CD4-positive, CD25-positive, alpha-beta regulatory T cell (primary cell): ENCODE measurements at regions not wholly inside any gene's neighbourhood (a gene's known extent, or its start where the extent isn't known, plus 50 kb on each side); places are given as distances from the start of the nearest gene placed in this dataset.

Source experiments
- ATAC-seq, 2 donors: fragments of 150-1000 bp; cut with Tn5 transposase; one replicate each; pipeline ENCODE4 v1.10.0; 2021; ENCODE audit warnings: low read depth in 2 of 2, moderate number of reproducible peaks in 2 of 2, moderate library complexity in 1 of 2
- DNase-seq, 3 donors: peaks; one replicate each; pipeline versions ENCODE4 v3.0.0 to v3.0.0-alpha.2; 2012 to 2022; ENCODE audit warnings: mixed read lengths in 1 of 3
- H3K27ac ChIP-seq: one replicate; pipeline ENCODE4 v1.7.0; 2013; ENCODE audit warnings: mild to moderate bottlenecking, low read length; ENCODE audit not compliant: insufficient read depth, poor library complexity, severe bottlenecking
- H3K27me3 ChIP-seq: one replicate; pipeline ENCODE4 v1.7.0; 2013; ENCODE audit warnings: low read length; ENCODE audit not compliant: control insufficient read depth, insufficient read depth
- H3K36me3 ChIP-seq: one replicate; pipeline ENCODE4 v1.7.0; 2013; ENCODE audit warnings: mild to moderate bottlenecking, low read length, moderate library complexity; ENCODE audit not compliant: control insufficient read depth, insufficient read depth
- H3K4me1 ChIP-seq: 2 replicates; pipeline ENCODE4 v1.7.0; 2013; ENCODE audit warnings: mild to moderate bottlenecking, low read length; ENCODE audit not compliant: insufficient read depth, control insufficient read depth, poor library complexity, severe bottlenecking
- H3K4me3 ChIP-seq: one replicate; pipeline ENCODE4 v1.7.0; 2013; ENCODE audit warnings: low read depth, mild to moderate bottlenecking, low read length, moderate library complexity
- H3K9me3 ChIP-seq, 2 experiments: 1 replicate in 1 of 2; 2 replicates in 1 of 2; pipeline ENCODE4 v1.7.0; 2013; ENCODE audit warnings: low read length in 2 of 2, mild to moderate bottlenecking in 1 of 2, moderate library complexity in 1 of 2; ENCODE audit not compliant: control insufficient read depth in 2 of 2
- H3K27ac Mint-ChIP-seq, 3 donors: one replicate each; pipeline ENCODE4 v1.8.0; 2020 to 2022; ENCODE audit warnings: mild to moderate bottlenecking in 3 of 3, mixed read lengths in 3 of 3, moderate library complexity in 2 of 3
- H3K27me3 Mint-ChIP-seq: one replicate; pipeline ENCODE4 v1.8.0; 2022; ENCODE audit warnings: mild to moderate bottlenecking, mixed read lengths
- H3K36me3 Mint-ChIP-seq: one replicate; pipeline ENCODE4 v1.8.0; 2020; ENCODE audit warnings: mixed read lengths
- H3K4me1 Mint-ChIP-seq, 4 donors: one replicate each; pipeline ENCODE4 v1.8.0; 2020 to 2022; ENCODE audit warnings: mixed read lengths in 4 of 4, mild to moderate bottlenecking in 1 of 4
- H3K4me3 Mint-ChIP-seq, 4 donors: one replicate each; pipeline ENCODE4 v1.8.0; 2020 to 2022; ENCODE audit warnings: mild to moderate bottlenecking in 4 of 4, mixed read lengths in 4 of 4, moderate library complexity in 3 of 4
- H3K9me3 Mint-ChIP-seq, 7 donors: one replicate each; pipeline ENCODE4 v1.8.0; 2020 to 2022; ENCODE audit warnings: mixed read lengths in 7 of 7, mild to moderate bottlenecking in 3 of 7, moderate library complexity in 2 of 7

GRCh38 chr18:37665346-37665745 lies 99.7 kb upstream of the CELF4 start:
- Mint-ChIP-seq H3K4me1 (no peaks in the 10 kb centered on the region), H3K36me3 (no peaks in the 10 kb centered on the region), H3K27ac (no peak overlapping the region), H3K27me3 (no peaks in the 10 kb centered on the region), H3K9me3 (peaks cover 0 to 7% (median 1%) of the 10 kb centered on the region in 7 donors), H3K4me3 (no peak overlapping the region)
- H3K27me3 ChIP-seq: no peaks in the 10 kb centered on the region
- H3K4me1 ChIP-seq: no peaks in the 10 kb centered on the region
- ATAC-seq (no peak), DNase-seq (no peak)
- H3K36me3 ChIP-seq: no peaks in the 10 kb centered on the region
- H3K4me3 ChIP-seq: no peak overlapping the region
- no peak overlapping the region for H3K27ac ChIP-seq
- H3K9me3 ChIP-seq: no peaks in the 10 kb centered on the region

DNA sequence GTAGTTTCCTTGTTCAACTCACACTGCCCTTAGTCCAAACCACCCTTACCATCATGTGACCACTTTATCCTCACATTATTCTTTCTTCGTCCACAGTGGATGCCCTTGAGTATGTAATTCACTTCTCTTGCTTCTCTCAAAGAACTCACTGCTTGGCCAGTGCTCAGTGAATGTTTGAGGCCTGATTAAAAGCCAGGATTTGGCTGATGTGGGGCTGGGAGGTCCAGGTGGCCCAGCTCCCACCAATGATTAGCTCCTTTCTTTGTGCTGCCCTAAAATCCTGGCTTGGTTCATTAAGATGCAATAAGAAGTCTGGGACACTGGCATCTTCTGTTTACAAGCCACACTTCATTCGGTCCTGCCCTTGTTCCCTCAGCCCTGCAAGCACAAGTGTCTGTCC lies 97.8 kb upstream of the CELF4 start:
- Histone ChIP-seq H3K27ac (no peak overlapping the region), H3K4me3 (no peak overlapping the region), H3K4me1 (no peaks in the 10 kb centered on the region), H3K36me3 (no peaks in the 10 kb centered on the region), H3K27me3 (no peaks in the 10 kb centered on the region), H3K9me3 (no peaks in the 10 kb centered on the region)
- Mint-ChIP-seq H3K27ac (no peak overlapping the region), H3K9me3 (peaks cover 0 to 9% (median 2%) of the 10 kb centered on the region in 7 donors), H3K4me3 (no peak overlapping the region), H3K36me3 (no peaks in the 10 kb centered on the region), H3K27me3 (no peaks in the 10 kb centered on the region), H3K4me1 (no peaks in the 10 kb centered on the region)
- ATAC-seq: no peak
- DNase-seq: no peak

DNA sequence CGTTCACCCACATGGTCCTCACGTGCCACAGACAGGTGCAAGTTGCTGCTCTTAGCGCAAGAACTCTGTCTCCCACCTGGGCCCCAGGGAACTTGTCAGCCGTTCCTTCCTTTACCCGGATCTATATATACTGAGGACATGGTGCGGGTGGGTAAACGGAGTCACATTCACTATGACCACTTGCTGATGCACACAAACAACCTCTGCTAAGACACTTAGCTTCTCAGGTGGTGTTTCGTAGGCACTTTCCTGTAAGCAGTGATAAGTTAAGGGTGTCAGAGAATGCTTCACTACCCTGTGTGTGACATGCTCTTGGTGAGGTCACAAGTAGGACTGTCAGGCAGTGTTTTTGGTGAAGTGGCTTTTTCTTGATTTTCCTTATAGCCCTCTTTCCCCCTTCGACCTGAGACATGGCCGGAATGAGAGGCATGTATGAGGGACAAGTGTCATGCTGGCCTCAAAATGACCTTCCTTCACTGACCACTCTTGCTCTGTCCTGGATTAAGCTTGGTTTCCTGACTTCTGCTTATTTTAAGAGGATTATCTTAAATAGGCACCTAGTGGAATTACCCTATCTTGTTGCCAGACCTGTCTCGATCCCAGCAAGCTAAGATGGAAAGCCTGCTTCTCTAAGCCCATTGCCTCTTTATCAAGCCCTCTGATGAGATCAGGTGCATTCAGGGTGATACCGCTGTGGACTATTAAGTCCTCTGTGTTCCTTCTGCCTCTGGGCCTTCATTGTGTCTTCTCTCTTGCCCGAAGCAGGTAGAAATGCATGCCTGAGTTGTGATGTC lies 97.1 kb upstream of the CELF4 start:
- no peak for DNase-seq
- Mint-ChIP-seq H3K4me3 (peak overlapping the region in 1 of 4 donors; percentile 32), H3K9me3 (peaks cover 0 to 9% (median 2%) of the 10 kb centered on the region in 7 donors), H3K27ac (no peak overlapping the region), H3K27me3 (no peaks in the 10 kb centered on the region), H3K36me3 (no peaks in the 10 kb centered on the region), H3K4me1 (no peaks in the 10 kb centered on the region)
- H3K36me3 ChIP-seq: no peaks in the 10 kb centered on the region
- no peak for ATAC-seq
- no peaks in the 10 kb centered on the region for H3K27me3 ChIP-seq
- no peak overlapping the region for H3K4me3 ChIP-seq
- H3K4me1 ChIP-seq: no peaks in the 10 kb centered on the region
- H3K27ac ChIP-seq: no peak overlapping the region
- no peaks in the 10 kb centered on the region for H3K9me3 ChIP-seq

DNA sequence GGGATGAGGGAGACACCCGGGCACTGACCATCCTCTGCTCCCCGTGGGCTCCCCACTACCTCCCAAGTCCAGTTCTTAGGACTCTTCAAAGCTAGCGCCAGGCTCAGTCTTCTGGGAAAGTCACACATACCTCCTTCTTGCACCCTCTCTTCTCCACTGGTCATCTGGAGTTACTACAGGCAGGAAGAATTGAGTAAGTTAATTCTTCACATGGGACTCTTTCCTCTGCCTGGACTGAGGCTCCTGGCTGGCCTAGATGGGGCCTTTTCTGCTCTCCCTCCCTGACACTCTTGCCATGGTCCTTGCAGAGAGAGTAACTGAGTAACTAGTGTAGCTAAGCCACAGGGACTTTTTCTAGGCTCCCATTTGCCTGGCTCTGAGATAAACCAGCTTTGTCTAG lies 96.5 kb upstream of the CELF4 start:
- ATAC-seq: no peak
- H3K27me3 Mint-ChIP-seq: no peaks in the 10 kb centered on the region
- no peaks in the 10 kb centered on the region for H3K36me3 Mint-ChIP-seq
- no peak overlapping the region for H3K27ac Mint-ChIP-seq
- Histone ChIP-seq H3K4me1 (no peaks in the 10 kb centered on the region), H3K27me3 (no peaks in the 10 kb centered on the region), H3K4me3 (no peak overlapping the region), H3K36me3 (no peaks in the 10 kb centered on the region), H3K9me3 (no peaks in the 10 kb centered on the region), H3K27ac (no peak overlapping the region)
- H3K9me3 Mint-ChIP-seq: peaks cover 0 to 8% (median 2%) of the 10 kb centered on the region in 7 donors
- H3K4me3 Mint-ChIP-seq: no peak overlapping the region
- no peaks in the 10 kb centered on the region for H3K4me1 Mint-ChIP-seq
- no peak for DNase-seq

GRCh38 chr18:37661478-37661877 lies 95.9 kb upstream of the CELF4 start:
- no peak overlapping the region for H3K27ac ChIP-seq
- Mint-ChIP-seq H3K36me3 (no peaks in the 10 kb centered on the region), H3K27ac (no peak overlapping the region), H3K27me3 (no peaks in the 10 kb centered on the region), H3K9me3 (peaks cover 0 to 8% (median 2%) of the 10 kb centered on the region in 7 donors), H3K4me1 (no peaks in the 10 kb centered on the region), H3K4me3 (no peak overlapping the region)
- H3K36me3 ChIP-seq: no peaks in the 10 kb centered on the region
- DNase-seq (no peak), ATAC-seq (no peak)
- no peaks in the 10 kb centered on the region for H3K27me3 ChIP-seq
- H3K4me3 ChIP-seq: no peak overlapping the region
- H3K4me1 ChIP-seq: no peaks in the 10 kb centered on the region
- no peaks in the 10 kb centered on the region for H3K9me3 ChIP-seq

- Mint-ChIP-seq H3K9me3 (peaks cover 0 to 9% (median 2%) of the 10 kb centered on the region in 7 donors), H3K36me3 (no peaks in the 10 kb centered on the region), H3K27me3 (peaks cover 2% of the 10 kb centered on the region), H3K4me1 (no peaks in the 10 kb centered on the region), H3K4me3 (no peak overlapping the region), H3K27ac (no peak overlapping the region)
- Histone ChIP-seq H3K27ac (no peak overlapping the region), H3K9me3 (no peaks in the 10 kb centered on the region), H3K27me3 (no peaks in the 10 kb centered on the region), H3K4me1 (no peaks in the 10 kb centered on the region), H3K36me3 (no peaks in the 10 kb centered on the region), H3K4me3 (no peak overlapping the region)
- DNase-seq: no peak
- no peak for ATAC-seq
These were observed 95.5 kb upstream of the CELF4 start for GRCh38 chr18:37661061-37661460.

DNA sequence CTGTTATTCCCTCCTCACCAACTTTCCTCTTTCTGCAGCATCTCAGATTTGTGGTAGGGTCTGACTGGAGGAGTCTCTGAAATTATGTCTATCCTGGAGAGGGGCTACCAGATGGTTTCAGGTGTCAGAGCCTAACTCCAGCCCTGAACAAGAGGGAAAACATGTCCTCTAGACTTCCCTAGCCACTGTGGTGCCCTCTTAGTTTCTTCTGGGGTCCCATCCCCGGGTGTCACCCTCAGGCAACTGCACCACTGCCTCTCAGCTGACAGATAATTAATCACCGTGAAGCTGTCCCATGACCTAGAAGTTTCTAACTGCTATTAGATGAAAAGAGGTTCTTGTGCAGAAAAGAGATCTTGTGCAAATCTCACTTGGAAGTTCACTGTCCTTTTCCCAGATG lies 95.1 kb upstream of the CELF4 start:
- no peaks in the 10 kb centered on the region for H3K27me3 ChIP-seq
- no peak overlapping the region for H3K4me3 ChIP-seq
- Mint-ChIP-seq H3K4me1 (no peaks in the 10 kb centered on the region), H3K36me3 (no peaks in the 10 kb centered on the region), H3K27ac (no peak overlapping the region), H3K9me3 (peaks cover 0 to 11% (median 2%) of the 10 kb centered on the region in 7 donors), H3K4me3 (no peak overlapping the region), H3K27me3 (peaks cover 6% of the 10 kb centered on the region)
- no peaks in the 10 kb centered on the region for H3K4me1 ChIP-seq
- DNase-seq (no peak), ATAC-seq (no peak)
- no peaks in the 10 kb centered on the region for H3K9me3 ChIP-seq
- H3K36me3 ChIP-seq: no peaks in the 10 kb centered on the region
- H3K27ac ChIP-seq: no peak overlapping the region

DNA sequence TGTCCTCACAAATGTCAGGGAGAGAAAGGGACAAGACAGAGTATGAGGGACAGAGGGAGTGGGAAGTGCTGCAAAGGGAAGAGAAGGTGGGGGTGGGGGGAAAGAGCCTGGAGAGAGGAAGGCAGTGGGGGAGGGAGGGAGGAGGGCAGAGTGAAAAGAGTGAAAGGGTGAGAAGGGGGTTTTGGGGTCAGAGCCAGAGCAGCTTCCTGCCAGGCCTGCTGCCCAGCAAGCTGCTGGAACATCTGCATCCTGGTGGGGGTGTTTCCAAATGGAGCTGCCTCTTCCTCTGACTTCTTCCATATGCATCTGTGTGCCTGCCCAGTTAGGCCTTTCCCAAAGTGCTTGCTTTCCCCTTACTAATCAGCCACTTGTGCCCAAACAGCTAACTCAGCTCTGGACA lies 94.3 kb upstream of the CELF4 start:
- no peaks in the 10 kb centered on the region for H3K4me1 ChIP-seq
- no peaks in the 10 kb centered on the region for H3K4me1 Mint-ChIP-seq
- H3K27ac ChIP-seq: no peak overlapping the region

More for the DNA sequence above, 94.3 kb upstream of the CELF4 start:
- Mint-ChIP-seq H3K36me3 (no peaks in the 10 kb centered on the region), H3K9me3 (peaks cover 0 to 11% (median 2%) of the 10 kb centered on the region in 7 donors), H3K27me3 (peaks cover 7% of the 10 kb centered on the region), H3K27ac (no peak overlapping the region), H3K4me3 (no peak overlapping the region)
- DNase-seq (no peak), ATAC-seq (no peak)
- no peaks in the 10 kb centered on the region for H3K27me3 ChIP-seq
- no peaks in the 10 kb centered on the region for H3K36me3 ChIP-seq
- H3K9me3 ChIP-seq: no peaks in the 10 kb centered on the region
- no peak overlapping the region for H3K4me3 ChIP-seq
